Tibial nerve (tissue), 4 donors: ENCODE measurements at regions not wholly inside any gene's neighbourhood (a gene's known extent, or its start where the extent isn't known, plus 50 kb on each side); places are given as distances from the start of the nearest gene placed in this dataset.

Source experiments
- CTCF ChIP-seq, 5 experiments: fragments of 200-600 bp in 3 of 5; fragments of 450-650 bp in 2 of 5; sonication (generic) in 3 of 5; IDR thresholded peaks; one replicate each; pipeline ENCODE4 v1.5.1; 2016 to 2019; ENCODE audit warnings: antibody characterized with exemption in 5 of 5, mild to moderate bottlenecking in 3 of 5, moderate library complexity in 2 of 5
- EP300 ChIP-seq, 2 donors: sonication (generic); formaldehyde crosslinking; IDR thresholded peaks; one replicate each; pipeline ENCODE4 v1.6.1; 2017; ENCODE audit warnings: antibody characterized with exemption in 2 of 2, mild to moderate bottlenecking in 1 of 2

GRCh38 chr11:127888386-127888785 lies 699.0 kb downstream of the ETS1 start:
- TF ChIP-seq EP300 (IDR thresholded peaks at IDR 0.05) = no peak
- TF ChIP-seq CTCF (IDR thresholded peaks at IDR 0.05) = no peak
